Progenitor cell of endocrine pancreas (in vitro differentiated cells): ENCODE measurements at regions not wholly inside any gene's neighbourhood (a gene's known extent, or its start where the extent isn't known, plus 50 kb on each side); places are given as distances from the start of the nearest gene placed in this dataset.

Source experiments
- DNase-seq: peaks from one replicate; pipeline ENCODE4 v3.0.0; 2021; ENCODE audit warnings: low spot score; ENCODE audit not compliant: unreplicated experiment
- H3K27ac Mint-ChIP-seq: 2 replicates; pipeline ENCODE4 v1.8.0; 2021; ENCODE audit warnings: mild to moderate bottlenecking, moderate library complexity, mixed read lengths
- H3K27me3 Mint-ChIP-seq: 2 replicates; pipeline ENCODE4 v1.8.0; 2021; ENCODE audit warnings: mixed read lengths
- H3K36me3 Mint-ChIP-seq: 2 replicates; pipeline ENCODE4 v1.8.0; 2022; ENCODE audit warnings: mixed read lengths; ENCODE audit not compliant: insufficient read depth
- H3K4me1 Mint-ChIP-seq: 2 replicates; pipeline ENCODE4 v1.8.0; 2021; ENCODE audit warnings: low read depth, mixed read lengths
- H3K4me3 Mint-ChIP-seq: 2 replicates; pipeline ENCODE4 v1.8.0; 2021; ENCODE audit warnings: low read depth, mild to moderate bottlenecking, moderate library complexity, mixed read lengths
- H3K9me3 Mint-ChIP-seq: 2 replicates; pipeline ENCODE4 v1.8.0; 2021; ENCODE audit warnings: low read depth, mixed read lengths
- TF ChIP-seq, protein P1 (sequence below): fragments of 200-600 bp; sonication (generic); IDR thresholded peaks from one replicate; pipeline ENCODE4 v1.5.0; 2021; ENCODE audit warnings: antibody characterized with exemption, mild to moderate bottlenecking; ENCODE audit not compliant: unreplicated experiment

GRCh38 chr10:131682271-131682962, 218.4 kb upstream of the PPP2R2D start:
- no peak overlapping the region for H3K4me3 Mint-ChIP-seq

GRCh38 chr10:131683281-131683861, 217.4 kb upstream of the PPP2R2D start:
- Mint-ChIP-seq H3K27me3 (peaks cover 10% of the 10 kb centered on the region), H3K36me3 (no peaks in the 10 kb centered on the region), H3K4me1 (no peaks in the 10 kb centered on the region), H3K4me3 (no peak overlapping the region), H3K27ac (no peak overlapping the region), H3K9me3 (no peaks in the 10 kb centered on the region)
- DNase-seq, result no peak
- TF ChIP-seq, protein P1, sequence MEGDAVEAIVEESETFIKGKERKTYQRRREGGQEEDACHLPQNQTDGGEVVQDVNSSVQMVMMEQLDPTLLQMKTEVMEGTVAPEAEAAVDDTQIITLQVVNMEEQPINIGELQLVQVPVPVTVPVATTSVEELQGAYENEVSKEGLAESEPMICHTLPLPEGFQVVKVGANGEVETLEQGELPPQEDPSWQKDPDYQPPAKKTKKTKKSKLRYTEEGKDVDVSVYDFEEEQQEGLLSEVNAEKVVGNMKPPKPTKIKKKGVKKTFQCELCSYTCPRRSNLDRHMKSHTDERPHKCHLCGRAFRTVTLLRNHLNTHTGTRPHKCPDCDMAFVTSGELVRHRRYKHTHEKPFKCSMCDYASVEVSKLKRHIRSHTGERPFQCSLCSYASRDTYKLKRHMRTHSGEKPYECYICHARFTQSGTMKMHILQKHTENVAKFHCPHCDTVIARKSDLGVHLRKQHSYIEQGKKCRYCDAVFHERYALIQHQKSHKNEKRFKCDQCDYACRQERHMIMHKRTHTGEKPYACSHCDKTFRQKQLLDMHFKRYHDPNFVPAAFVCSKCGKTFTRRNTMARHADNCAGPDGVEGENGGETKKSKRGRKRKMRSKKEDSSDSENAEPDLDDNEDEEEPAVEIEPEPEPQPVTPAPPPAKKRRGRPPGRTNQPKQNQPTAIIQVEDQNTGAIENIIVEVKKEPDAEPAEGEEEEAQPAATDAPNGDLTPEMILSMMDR, result no peak

More at GRCh38 chr10:131682271-131682962, 218.4 kb upstream of the PPP2R2D start:
- Mint-ChIP-seq H3K9me3 (no peaks in the 10 kb centered on the region), H3K27me3 (peaks cover 13% of the 10 kb centered on the region), H3K4me1 (no peaks in the 10 kb centered on the region), H3K27ac (no peak overlapping the region), H3K36me3 (no peaks in the 10 kb centered on the region)
- TF ChIP-seq, protein P1, result no peak
- no peak for DNase-seq

- TF ChIP-seq, protein P1, result no peak
- no peak for DNase-seq
- H3K9me3 Mint-ChIP-seq, result no peaks in the 10 kb centered on the region
- H3K4me1 Mint-ChIP-seq, result no peaks in the 10 kb centered on the region
- no peaks in the 10 kb centered on the region for H3K36me3 Mint-ChIP-seq
- no peak overlapping the region for H3K4me3 Mint-ChIP-seq
- H3K27ac Mint-ChIP-seq, result no peak overlapping the region
- H3K27me3 Mint-ChIP-seq, result peaks cover 9% of the 10 kb centered on the region
These were observed 216.9 kb upstream of the PPP2R2D start for GRCh38 chr10:131683941-131684340.

DNA sequence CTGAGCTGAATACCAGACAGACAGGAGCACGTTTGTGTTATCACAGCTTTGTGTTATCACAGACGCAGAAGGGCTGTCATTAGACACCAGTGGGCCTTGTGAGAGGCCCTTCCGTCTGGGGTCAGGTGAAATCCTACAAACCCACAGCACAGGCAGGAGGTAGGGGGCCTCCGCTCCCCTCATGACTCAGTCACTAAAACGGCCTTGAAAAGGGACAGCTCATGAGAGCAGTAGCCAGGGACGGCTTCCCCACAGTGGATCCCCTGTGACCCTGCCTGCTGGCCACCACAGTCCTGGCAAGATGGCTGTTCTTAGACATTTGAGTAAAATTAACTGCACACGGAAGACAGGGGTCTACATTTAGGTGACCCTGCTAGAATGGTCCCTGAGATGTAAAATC, 215.8 kb upstream of the PPP2R2D start:
- no peak overlapping the region for H3K27ac Mint-ChIP-seq
- no peak overlapping the region for H3K4me3 Mint-ChIP-seq
- TF ChIP-seq, protein P1, result no peak
- peaks cover 7% of the 10 kb centered on the region for H3K27me3 Mint-ChIP-seq
- H3K9me3 Mint-ChIP-seq, result no peaks in the 10 kb centered on the region
- H3K4me1 Mint-ChIP-seq, result no peaks in the 10 kb centered on the region
- no peak for DNase-seq
- H3K36me3 Mint-ChIP-seq, result no peaks in the 10 kb centered on the region

DNA sequence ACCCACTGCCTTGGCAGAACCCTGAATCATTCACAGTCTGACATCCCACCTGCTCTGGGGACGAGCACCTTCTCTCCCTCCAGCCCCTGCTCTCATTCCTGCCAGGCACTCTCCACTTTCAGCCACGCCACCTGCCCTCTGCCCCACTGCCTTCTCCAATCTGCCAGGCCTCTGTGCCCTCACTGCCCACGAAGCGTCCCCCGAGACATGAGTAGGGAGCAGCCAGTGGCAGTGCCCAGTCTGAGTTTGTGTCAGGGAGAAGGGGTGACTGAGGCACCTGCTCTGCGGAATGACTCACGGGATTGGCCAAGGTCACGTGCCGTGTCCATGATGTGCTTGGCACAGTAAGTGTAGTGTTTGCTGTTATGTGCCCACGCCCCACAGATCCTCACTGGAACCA, 215.2 kb upstream of the PPP2R2D start:
- Mint-ChIP-seq H3K27ac (no peak overlapping the region), H3K4me3 (no peak overlapping the region), H3K9me3 (no peaks in the 10 kb centered on the region), H3K27me3 (peaks cover 10% of the 10 kb centered on the region), H3K4me1 (no peaks in the 10 kb centered on the region), H3K36me3 (no peaks in the 10 kb centered on the region)
- TF ChIP-seq, protein P1, result no peak
- DNase-seq, result no peak
